ENCODE measurements at regions not wholly inside any gene's neighbourhood (a gene's known extent, or its start where the extent isn't known, plus 50 kb on each side); places are given as distances from the start of the nearest gene placed in this dataset.
A peak's percentile ranks its signal among the peaks of the same experiment; 100 is the strongest.

DNA sequence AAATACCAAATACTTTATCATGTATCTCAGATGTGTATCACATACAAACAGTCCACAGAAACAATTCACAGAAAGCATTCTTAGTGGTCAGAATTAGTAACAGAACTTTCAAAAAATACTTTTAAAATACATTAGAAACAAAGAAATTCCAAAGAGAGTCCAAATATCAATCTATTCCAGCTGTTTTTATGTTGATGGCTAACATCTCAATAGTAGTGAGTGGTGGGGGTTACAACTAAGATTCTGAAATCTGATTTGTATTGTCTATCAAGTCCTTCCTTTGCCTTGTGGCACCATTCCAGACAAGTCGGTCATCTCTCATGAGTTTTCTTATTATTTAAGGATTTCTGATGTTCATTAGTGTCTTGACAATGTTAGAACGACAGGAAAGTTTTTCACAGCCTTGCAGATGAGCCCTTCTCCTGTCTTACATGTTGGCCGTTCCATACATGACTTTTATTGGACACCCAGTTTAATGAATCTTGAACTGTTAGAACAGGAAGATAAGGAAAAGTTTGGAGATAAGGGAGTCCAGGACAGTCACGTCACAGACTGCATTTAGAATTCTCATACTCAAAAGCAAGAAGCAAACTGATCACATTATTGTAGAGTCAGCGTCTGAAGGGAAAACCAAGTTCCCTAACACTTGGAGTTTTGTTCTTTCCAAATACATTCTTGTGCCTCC, 410.3 kb downstream of the PID1 start:
- DNase-seq = no peak

DNA sequence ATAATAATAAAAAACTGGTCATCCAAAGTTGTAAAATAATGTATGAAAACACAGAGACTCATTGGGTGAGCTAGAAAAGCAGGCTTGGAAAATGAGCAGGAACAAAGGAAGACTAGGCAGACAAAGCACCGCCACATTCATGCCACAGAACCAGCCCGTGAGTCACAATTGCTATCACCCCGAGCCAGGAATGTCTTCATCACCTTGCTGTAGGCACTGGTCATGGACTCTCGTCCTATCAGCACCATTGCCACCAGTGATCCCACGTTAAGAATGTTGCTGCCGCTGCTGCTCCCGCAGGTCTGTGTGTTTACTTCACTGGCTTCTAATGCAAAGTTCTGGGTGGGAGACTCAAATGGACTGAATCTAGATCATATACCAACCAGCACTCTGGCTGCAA, 417.9 kb downstream of the PID1 start:
- no peak for DNase-seq

DNA sequence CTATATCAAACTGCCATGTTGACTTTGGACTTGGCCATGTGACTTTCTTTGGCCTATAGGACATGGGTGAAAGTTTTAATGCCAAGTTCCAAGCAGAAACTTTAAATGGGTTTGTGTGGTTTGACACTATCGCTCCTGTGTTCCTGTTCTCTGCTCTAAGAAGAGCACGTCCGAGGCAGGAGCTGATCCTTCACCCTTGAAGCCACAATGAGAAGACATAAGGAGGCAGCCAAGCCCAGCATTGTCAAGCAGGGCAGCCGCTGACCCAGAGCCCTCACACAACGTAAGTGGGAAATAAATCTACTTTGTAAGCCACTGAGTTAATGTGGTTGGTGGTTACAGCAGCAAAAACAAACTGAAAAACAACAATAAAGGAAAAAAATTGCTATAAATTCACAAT, 422.4 kb downstream of the PID1 start:
- DNase-seq = no peak

DNA sequence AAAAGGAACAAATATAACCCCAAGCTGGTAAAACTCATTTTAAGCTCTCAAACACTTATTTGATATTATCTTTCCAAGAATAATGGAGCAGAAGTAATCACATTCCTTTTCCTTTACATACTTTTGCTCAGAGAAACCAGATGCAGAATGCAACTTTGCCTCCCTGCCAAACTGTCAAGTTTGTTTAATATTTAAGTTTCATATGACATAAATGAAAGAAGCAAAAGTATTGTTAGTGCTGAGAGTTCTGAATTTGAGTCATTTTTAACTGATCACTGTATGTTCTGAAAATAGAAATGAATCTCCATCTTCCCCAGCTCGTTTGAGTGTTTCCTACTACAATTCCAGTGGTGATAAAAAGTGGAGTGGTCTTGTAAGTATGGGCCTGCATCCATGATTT, 423.4 kb downstream of the PID1 start:
- no peak for DNase-seq

DNA sequence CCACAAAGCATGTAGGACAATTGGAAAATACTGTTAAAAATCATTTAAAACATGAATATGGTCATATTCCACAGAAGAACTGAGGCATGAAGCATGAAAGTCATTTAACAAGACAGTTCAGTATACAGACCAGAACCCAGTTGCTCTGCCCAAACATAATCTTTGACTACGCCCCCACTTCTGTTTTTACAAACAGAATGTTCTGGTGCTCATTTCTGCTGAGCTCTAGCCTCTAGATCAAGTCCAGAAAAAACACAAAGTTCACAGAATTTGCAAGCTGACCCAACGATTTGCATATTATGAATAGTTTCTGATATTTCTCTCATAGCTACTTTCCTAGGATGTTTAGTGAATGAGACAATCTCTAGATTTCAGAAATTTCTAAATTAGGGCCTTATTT, 424.9 kb downstream of the PID1 start:
- DNase-seq = no peak

DNA sequence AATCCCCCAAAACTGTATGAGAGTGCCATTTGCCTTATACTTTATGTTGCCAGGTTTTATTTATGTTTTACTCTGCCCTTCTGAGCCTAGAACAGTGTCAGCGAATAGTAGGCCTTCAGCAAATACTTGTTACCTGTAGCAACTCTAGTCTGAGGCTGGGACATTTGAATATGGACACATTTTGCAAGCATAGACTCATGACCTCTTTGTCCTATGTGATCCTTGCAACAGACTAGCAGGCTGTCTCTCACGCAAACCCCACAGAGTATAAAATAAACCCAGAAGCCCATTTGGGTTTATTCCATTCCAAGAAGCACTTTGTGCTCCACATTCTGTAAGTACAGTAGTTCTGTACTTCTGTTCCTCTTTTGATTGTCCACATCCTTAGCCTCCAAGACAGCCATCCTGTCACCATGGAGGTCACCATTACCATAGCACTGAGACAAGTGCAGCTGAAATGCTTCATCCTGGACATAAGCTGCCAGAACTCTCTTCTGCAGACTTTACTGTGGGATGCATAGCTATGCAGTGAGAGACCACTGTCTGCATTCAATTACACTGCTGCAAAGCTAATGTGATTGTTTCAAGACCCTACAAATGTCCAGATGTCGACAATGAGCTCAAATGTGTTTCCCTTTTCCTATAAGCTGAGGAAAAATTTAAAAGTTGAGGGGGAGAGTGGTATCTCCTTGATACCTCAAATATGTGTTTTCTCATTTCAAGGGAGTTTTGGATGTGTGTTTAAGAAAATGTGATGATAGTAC, 425.7 kb downstream of the PID1 start:
- DNase-seq = no peak

DNA sequence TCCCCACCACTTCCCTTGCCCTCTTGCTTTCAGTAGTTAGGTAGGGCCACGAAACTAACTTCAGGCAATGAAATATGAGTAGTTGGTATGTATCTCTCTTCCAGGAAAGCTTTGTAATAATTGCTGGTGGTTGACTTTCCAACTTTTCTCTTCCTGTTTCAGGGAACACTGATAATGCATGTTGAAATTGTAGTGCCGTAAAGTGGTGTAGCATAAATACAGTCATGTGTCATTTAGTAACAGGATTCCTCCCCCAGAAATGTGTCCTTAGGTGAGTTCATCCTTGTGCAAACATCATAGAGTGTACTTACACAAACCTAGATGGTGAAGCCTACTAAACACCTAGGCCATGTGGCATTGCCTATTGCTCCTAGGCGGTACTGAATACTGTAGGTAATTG, 429.2 kb downstream of the PID1 start:
- peak in 2 of 3 experiments; percentile 8 to 40 for DNase-seq

DNA sequence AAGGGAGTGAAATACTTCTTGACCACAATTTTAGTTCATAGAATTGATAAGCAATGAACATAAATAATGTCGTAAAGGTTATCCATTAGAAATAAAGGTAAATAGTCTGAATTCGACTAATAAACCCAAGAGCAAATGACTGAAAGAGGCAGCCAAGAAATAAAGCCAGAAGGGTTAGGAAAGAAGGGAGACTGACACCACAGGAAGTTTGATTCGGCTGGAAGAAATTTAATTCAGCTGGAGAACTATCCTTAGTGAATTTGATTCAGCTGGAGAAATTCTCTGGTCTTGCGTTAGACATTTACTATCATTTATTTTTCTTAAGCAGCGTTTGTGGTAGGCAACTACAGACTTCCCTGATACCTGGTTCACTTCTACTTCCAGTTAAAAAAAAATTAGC, 429.6 kb downstream of the PID1 start:
- no peak for DNase-seq

DNA sequence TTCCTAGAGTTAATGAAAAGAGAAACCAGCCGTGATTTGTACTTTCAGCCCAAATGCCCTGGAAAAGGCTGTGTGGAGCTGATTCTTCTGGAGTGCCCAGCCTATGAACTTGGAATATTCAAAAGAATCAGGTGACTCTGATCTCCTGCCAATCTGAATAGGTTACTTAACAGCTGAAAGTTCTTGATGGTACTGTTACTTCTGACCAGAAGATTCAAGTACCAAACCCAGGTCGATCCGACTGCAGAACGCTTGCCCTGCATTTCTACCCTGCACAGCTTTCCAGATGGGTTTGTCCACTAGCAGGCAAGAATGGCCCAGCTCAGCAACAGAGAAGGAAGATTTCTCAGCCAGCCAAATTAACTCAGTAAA, 430.4 kb downstream of the PID1 start:
- no peak for DNase-seq

DNA sequence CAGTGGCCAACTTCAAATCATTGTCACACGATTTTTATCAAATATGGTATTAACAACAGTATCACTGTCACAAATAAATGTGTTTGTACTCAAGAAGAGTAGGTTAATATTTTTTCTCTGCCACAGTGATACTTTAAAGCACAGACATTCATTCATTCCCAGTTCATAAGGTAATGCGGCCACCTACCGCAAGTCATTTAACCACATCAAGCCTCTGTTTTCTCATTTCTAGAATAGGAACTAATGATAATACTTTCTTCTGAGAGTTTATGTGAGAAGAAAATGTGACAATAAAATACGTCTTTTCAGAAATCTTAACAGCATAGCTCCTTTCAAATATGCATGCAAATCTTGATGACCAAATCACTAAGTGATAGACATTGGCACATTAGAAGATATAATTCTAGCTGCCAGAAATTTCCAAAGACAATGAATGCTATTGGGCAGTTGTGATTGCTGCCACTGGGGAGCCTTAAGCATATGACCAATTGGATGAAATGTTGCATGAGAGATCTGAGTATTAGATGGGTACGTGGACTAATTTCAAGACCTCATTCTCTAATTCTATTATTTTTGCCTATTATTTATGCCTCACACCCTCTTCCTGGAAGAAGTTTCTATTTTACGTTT, 430.9 kb downstream of the PID1 start:
- no peak for DNase-seq

DNA sequence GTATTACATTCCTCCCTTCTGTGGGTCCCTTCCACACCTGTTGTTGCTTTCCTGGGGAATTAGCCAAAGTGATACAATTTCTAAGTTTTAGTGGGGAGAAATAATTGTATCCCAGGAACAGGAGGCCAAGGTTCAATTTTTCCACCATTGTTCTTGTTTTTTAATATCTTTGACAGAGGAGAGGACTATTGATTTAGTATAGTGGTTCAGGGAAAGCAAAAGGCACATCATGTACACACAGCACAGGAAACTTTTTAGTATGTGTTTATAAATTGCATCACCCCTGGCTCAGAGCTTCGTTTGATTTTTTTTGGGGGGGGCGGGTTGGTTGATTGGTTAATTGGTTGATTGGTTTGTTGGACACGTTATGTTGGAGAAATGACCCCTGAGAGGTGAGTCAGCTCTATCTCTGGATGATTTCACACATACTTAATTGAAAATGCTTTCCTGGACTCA, 431.6 kb downstream of the PID1 start:
- DNase-seq = no peak

DNA sequence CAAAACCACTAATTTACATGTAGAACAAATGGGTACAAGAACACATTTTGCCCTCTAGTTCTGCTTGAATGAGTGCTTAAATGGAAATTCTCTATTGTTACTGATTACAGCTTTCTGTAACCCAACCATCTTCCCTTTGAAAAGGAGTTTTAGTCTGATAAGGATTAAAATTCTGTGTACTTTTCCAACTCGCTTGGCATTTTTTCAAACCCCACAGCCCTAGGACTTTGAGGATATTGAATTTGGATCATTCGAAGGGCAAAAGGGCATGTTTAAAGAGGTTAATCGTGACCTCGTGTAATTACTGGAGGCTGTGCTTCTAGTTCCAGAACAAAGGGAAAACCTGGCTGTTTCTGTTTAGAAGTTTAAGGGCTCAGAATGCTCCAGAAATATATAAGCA, 432.3 kb downstream of the PID1 start:
- no peak for DNase-seq

DNA sequence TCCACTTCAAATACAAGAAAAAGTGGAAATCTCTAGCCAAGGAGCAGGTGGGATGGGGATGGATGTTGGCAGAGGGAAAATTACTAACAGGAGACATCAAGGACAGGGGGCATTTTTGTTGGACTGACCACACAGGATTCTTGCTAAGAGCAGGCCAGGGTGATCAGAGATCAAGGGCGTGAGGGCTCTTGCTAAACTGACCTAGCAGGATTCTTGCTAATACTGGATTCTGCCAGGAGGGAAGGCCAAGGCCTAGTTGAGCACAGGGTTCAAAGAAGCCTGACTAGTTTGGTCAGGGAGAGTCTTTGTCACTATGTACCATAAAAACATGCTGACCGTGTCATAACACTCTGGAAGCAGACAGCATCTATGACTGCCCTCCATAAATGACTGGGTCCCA, 442.7 kb downstream of the PID1 start:
- DNase-seq = no peak

DNA sequence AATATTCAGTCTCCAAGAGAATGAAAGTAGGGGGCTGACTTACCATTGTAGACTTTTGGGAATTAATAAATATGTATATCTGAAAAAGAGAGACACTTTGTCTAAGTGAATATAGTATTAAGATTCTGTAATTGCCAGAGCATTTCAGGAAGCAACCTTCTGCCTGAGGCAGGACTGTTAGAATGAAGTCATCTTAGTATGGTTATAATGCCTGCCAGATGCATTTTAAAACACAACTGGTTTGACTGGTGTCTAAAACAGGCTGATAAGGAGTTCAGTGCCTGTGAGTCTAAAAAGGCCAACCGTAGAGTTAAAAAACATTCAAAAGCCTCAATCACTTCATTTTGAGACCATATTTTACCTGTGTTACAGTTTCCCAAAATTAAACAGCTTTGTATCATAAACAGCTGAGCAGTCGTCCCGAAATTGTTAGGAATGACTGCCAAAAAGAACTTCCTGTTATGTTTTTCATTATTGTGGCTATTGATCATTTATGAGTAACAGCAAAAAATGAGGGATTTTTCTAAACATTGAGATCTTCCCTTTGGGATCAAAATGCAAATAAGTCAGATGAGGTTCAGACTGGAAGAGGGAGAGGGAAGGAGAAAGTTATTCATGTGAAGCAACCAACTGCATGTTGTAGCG, 443.9 kb downstream of the PID1 start:
- no peak for DNase-seq

DNA sequence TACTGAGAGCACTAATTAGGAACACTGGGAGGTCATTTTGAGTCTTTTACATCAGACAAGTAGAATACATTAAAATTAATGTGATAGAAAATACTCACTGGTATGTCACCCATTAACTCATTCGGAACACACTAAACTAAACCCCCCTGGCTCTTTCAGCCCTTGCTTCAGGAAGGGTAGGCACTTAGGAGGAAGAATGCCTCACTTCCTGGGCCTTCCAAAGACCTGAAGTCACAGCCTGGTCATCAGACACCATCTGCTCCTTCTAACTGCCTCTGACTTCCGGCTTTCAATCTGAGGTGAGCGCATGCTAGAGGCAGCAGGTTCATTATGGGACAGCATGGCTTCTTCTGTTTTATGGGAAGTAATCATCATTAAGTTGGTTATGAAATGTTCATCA, 451.4 kb downstream of the PID1 start:
- DNase-seq = peak in 1 of 3 experiments; percentile 10

DNA sequence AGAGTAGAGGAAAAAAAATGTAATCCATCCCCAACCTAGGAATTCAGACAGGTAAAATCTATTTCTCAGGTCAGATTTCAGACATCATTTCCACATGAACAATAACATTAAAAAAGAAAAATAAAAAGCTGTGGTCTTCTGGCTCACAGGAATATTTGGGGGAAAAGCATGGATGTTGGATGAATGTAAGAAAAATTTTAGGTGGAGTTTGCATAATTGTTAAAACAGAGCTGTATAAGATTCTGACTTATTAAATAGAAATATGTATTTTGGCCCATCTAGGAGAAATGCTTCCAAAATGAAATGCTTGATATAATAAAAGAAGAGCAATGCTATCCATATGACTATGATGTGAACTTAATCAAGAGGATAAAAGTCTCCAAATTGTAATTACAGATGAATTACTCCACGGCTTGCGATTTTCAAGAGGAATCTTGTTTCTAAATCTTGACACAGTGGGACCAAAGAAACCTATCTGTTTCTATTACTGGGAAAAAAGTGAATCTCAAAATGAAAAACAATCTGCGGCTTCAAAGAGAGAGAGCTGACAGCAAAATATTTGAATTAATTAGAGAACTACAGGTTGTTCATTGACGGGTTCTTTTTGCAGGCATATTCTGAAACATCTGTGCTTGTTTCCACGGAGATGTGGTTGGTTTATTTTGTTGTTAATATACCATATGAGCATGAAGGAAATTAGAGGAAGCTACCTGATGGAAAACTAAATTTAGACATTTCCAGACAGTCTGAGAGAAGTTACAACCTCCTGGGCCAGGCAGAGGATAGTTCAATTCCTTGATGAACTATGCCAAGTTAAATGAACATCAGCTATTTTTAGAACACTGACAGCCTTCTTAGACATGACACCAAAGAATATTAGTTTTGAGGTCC, 468.7 kb downstream of the PID1 start:
- no peak for DNase-seq

DNA sequence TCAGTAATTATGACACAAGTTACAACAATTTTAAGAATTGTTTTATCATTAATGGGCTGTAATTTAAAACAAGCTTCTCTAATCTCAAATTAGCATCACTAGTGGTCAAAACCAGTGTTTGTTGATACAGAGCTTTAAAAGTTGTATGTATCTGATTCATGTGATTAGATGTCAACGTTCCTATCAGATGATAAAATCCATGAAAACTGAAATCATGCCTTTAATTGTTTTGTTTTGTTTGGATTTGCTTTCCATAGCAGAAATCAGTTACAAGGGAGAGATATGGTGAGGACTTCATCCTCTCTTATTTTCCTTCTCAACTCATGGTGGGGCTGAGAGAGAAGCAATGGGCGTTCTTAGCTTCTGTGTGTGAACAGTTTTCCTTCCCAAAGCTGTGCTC, 469.6 kb downstream of the PID1 start:
- DNase-seq = no peak

DNA sequence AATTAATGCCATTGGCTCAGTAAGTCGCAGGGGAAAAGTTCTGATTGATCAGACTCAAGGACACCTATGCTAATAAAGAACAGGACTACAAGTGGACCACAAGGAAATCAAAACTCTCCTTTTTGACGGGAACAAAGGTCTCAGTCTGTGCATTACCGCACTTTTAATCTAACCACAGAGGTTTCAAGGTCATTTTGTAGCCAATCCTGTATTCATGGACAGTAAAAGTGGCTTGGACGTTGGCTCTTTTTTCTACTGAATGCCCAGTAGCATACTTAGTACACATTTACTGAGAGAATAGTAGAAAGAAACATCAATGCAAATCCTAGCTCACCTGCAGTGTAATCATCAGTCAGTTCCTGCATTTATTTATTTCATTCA, 471.9 kb downstream of the PID1 start:
- no peak for DNase-seq

DNA sequence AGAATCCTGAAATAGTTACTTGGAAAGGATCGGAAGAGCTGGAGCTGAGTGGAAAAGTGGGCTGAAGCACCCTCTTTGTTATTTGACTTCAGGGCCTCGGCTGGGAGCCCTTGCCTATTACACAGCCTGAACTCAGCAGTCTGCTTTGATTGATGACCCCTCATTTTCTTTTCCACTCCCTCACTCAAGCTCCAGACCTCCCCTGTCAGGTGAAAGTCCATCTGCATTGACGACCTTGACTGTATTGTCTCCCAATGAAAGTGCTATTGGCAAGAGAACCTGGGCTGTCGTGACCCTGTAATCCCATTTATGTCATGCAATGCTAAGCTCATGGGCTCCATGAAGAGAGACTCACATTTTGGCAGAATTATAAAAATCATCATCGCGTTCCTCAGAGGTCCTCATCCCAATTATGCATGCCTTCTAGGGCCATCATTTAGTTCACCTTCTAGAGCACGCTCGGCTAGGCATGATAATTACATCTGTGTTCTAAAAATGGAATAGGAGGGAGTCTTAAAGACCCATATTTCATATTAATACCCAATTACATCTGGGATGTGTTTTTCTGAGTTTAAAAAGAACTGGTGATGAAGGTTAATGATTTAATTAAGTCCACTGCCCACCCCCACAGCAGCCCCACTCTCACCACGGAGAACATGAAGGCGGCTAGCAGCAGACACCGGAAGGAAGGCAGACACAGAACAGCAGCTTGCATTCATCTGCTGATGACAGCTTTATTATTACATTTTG, 472.5 kb downstream of the PID1 start:
- DNase-seq = peak in 1 of 3 experiments; percentile 35

DNA sequence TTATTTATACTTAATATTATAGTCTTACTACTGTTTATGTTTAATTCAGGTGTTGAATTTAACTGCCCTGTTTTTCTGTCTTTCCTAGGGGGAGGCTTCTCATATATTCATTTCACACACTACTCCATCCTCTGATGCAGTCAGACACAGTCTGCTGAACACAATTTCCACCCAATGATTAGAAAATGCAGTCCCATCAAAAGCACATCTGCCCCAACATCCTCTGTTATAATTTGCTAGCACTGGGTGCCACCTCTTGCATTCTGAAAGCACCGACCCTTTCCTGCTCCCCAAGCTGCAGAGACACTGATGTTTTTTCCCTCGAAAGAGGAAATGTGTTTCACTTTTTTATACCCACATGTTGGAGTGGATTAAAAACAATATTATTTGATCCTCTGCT, 474.7 kb downstream of the PID1 start:
- DNase-seq = no peak

DNA sequence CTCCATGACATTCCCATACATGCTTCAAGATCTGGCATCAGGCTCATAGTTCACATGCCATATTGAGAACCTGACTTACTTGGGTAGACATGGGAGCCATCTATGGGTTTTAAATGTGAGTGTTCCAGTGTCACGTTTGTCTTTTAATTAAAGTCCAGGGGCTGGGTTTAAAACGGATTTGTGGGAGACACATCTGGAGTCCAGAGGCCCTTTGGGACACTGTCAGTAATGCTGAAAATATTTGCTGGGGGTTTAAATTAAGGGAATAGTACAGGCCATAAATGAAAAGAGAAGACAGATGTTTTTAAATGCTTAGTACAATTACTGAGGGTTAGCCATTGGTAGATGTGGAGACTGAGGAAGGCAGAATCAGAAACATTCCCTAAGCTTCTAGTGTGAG, 478.0 kb downstream of the PID1 start:
- no peak for DNase-seq

DNA sequence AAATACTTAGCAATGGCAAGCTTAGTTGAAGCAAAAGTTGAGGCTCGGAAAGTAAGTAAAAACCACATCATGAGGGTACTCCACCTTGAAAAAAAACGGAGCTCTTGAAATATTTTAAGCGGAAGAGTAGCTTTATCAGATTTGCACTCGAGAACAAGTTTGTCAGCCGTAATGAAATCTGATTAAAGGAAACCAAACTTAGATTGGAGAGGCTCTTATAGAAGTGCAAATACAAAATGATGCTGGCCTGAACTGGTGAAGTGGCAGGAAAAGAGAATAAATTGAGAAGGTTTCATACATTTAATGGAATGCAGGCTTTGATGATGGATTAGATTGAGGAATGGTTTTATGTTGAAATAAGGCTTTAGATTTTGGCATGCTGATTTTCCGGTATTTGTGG, 484.2 kb downstream of the PID1 start:
- DNase-seq = no peak

All from NCI-H1417 (cell line).